Superior temporal gyrus (tissue), 1 donor: ENCODE measurements at regions not wholly inside any gene's neighbourhood (a gene's known extent, or its start where the extent isn't known, plus 50 kb on each side); places are given as distances from the start of the nearest gene placed in this dataset.

Experiments
- DNase-seq: peaks from one replicate; pipeline ENCODE4 v3.0.0-alpha.2; 2016; ENCODE audit errors: extremely low spot score

DNA sequence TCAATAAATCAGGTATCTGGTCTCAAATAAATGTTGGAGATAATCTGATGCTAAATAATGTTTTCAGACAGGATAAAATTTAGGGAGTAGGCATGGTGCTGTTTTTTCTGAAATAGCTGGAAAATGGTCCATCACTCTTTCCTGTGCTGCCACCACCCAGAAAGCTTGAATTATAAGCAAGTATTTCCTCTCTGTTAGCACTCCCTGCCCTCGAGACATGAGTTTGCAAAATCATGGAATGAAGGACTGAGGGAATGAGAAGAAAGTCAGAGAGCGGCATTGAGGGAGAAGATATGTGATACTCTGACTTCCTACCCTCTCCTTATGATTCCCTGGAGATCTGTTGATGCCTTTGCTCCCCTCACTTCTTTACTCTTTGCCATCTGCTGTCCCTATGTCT, 1095.7 kb downstream of the IGSF11 start:
- no peak for DNase-seq

DNA sequence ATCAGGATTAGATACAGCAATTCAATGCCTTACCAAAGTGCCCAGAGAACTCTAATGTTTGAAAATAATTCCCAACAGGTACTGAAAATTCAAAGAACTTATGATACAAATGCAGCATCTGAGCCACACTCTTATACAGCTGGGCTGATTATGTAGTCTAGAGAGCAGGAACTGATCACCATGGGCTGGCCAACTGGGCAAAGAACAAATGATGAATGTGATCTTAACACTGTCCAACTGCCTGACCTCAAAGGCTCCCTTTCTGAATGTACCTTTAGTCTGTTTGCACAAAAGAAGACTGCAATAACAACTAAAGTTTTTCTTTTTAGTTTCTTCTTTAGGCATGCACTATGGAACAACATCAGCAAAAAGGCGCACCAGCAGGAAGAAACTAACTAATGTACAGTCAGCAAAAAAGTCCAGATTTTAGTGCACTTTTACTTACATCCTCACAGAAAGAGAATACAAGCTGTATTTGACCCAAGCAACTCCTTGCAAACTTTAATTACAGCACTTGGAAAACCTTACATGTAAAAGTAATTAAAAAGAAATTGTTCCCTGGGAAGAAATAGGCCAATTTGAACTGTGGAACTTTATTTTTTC, 1095.1 kb downstream of the IGSF11 start:
- DNase-seq: no peak

DNA sequence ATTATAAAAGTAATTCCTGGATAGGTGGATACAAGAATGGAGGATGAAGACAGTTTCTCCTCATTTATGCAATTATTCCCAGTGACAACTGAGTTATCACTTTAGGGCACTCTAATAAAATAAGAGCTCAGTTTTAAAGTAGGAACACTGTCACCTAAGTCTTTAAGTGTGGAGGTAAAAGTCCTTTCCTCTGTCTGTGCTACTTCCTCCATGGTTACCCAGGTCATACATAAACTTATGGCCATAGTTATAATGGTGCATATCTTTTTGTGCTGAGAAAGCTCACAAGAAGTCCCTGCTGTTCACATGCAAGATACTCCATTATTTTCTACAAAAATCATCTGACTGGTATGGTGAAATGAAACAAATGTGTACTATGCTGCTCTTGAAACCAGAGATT, 1093.6 kb downstream of the IGSF11 start:
- no peak for DNase-seq

DNA sequence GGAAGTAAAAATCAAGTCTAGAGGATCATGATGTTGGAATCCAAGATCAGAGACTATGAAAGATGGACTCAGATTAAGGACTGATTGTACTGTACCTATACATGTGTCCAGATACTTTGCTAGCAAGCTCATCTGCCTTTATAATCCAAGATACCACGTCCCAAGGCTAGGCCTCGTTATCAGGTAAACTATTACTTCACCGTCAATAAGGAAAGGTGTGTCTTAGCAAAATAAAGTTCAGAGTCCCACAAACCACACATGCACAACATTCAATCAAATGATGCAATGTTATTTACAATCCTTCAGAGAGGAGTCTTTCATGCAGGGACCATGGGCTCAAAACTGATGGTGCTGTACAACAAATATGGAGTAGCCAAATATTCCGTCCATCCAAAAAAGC, 1092.9 kb downstream of the IGSF11 start:
- no peak for DNase-seq

DNA sequence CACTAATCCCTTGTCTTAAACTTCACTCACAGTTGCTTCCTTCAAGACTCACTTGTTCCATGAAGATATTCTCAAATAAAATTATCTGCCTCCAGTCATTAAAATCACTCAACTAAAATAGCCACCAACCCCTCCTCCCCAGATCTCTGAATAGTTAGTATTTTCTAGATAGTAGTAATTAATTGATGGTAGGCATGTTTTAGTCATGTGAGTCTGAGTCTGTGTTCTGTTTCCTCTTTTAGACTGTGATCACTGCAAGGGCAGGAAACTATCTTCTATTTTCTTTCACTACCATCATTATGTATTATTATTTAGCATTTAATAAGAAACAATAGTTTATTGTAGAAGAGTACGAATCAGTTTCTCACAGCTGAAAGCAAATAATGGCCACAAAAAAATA, 1080.5 kb downstream of the IGSF11 start:
- DNase-seq: no peak

DNA sequence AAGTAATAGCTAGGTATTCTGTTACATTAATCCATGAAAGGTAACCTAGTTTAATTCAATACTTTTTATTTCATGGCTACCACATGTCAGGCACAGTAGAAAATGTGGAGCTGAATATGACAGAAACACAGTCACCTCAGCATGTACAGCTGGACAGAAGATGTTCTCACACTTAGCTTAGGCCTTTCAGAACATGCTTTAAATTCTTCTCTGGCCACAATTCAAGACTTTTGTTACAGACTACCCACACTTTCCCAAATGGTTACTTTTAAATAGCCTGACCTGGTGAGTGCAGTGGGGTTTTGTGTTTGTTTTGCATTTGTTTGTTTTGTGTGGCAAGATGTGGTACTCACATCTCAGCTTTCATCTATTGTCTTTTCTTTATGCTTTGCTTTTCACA, 1079.5 kb downstream of the IGSF11 start:
- DNase-seq: no peak

DNA sequence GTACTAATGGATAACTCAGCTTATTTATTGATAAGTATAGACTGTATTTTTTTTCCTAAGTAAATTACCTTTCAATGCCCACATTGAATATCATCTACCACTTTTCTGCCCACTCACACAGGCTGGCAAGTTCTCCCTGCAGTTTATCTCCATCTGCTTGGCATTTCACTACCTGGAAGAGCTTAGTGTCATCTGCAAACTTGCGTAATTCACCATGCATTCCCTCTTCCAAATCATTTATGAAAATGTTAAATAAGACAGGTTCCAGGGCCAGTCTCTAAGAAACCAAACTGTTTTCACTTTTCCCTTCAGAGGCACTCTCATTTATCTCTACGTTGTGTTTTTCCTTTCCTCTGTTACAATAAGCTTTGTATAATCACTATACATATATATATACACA, 1076.6 kb downstream of the IGSF11 start:
- DNase-seq: no peak

DNA sequence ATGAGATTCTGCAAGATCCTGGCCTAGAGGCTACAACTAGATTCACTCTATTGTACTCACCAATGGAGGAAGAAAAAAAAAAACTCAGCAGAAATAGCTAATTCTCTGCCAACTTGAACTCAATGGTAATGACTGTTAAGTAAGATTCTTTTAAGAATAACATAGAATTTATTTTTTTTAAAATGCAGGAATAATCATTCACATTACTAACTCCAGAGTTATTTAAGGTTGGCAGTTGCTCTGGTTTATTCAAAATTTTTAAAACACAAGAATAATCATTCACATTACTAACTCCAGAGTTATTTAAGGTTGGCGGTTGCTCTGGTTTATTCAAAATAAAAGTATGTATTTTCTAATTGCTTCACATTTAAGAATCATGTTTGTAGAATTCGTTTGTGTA, 1071.9 kb downstream of the IGSF11 start:
- DNase-seq: no peak

DNA sequence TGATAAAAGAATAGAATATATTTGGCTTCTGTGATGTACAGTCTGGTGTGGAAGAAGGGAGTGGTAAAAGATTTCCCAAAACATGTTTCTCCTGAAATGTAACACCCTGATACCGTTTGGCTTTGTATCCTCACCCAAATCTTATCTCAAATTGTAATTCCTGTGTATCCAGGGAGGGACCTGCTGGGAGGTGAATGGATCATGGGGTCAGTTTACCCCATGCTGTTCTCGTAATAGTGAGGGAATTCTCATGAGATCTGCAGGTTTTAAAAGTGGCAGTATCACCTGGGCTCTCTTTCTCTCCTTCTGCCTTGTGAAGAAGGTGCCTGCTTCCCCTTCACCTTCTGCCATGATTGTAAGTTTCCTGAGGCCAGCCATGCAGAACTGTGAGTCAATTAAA, 1070.8 kb downstream of the IGSF11 start:
- DNase-seq: no peak

DNA sequence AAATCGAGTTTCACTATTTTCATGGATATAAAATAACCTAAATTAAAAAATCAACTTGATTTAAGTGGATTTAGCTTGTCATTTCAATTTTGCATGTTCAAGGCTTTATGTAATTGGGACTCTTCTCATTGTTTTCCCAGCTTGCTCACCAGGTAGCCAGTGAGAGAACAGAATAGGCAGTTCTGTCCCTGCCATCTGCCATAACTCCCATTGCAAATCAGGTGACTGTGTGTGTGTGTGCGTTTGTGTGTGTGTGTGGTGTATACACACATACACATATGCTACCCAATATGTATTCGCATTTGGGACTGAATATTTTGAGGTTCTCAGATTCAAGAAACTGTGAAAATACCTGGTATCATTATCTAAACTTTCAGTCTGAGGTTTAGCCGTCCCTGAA, 1069.8 kb downstream of the IGSF11 start:
- DNase-seq: no peak

DNA sequence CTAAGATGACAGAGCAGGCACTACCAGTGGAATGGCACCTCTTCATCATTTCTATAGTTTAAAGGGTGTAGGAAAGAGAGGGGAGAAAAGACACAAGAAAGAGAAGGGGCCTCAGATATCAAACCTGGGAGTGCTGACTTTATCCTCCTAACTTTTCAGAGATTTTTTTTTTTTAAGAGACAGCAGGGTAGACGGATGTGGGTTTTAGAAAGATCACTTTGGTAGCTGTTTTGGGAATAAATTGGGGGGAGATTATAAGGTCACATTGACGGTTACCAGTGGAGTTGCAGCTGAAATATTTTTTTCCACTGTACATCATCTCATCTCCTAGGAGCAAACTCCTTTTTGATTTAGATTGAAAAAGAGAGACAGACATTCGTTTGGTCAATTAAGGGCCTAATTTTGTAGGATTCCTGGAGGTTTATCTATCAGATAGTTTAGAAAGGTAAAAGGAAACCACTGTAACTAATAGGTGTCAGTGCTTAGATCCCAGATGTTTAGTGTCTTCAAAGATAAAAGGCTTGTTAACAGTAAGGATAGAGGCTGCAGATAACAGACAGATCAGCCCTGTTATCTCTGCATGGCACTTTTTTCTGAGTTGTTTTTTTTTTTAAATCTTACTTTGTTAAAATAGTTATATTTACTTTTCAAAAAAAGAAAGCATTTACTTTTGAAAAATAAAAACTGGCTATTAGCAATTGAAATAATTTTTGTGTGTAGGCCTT, 1057.0 kb downstream of the IGSF11 start:
- no peak for DNase-seq

DNA sequence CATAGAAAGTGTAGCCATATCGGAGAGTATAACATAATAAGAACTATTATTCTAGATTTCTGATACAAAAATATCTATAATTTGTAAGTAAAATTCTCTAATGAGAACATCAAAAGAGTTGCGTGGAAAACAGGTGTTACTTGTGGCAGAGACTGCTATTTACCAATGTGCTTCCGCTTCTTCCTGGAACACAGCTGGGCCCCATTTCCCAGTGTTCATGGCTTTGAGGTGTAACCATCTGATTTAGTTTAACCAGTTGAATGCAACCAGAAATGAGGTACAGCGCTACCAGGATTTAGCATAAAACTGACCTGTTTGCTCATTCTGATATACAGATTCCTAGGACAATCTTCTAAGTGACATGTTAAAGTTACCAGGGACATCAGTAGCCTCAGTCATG, 1055.2 kb downstream of the IGSF11 start:
- DNase-seq: no peak

DNA sequence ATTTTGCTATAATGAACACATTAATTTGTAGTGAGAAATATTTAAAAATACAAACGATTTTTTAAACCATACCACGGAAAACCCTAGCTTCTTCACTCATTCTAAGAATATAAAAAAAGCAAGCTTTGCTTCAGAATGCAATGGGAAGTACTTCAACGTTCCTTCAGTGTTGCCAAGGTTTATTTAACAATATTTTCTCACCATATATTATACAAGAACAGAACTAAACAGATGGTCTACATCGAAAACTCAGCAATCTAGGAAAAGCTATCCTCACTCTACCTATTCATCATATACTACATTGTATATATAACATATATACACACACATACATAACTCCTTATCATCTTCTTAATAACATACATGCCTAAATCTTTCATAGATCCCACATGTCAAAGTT, 1047.4 kb downstream of the IGSF11 start:
- DNase-seq: peak; percentile 34

DNA sequence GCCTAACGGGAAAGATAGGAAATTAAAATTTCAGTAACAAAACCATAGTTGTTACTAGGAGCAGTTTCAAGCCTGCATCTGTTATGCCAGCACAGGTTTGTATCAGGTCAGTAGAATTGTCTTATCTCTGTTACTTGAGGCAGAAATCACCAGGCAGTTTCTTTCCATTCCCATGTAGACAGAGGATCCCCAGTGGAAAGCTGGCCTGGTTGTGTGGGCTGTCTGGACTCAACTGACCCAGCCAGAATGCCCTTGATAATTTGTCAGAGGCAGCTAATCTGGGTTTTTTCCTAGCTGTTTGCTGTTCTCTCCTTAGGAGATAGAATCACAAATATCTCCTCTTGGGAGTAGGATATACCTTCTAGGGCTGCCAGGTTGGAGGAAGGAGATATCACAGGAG, 1044.7 kb downstream of the IGSF11 start:
- no peak for DNase-seq

DNA sequence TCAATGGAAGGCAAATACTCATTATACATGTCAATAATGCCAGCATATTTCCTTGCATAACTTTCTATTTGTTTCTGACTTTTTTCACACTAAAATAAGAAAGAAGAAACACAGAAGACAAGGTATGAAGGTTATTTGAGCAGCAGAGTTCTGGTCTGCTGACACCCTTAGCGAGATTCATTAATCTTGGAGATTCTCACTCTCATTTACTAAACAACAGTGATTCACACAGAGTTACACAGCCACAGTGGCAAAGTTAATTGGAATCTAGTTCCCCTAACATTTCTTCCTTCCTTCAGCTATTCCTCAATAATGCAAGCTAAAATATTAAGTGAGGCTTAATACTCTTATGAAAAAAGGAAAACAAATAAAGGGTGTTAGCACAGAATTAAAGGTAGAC, 1044.0 kb downstream of the IGSF11 start:
- DNase-seq: no peak

DNA sequence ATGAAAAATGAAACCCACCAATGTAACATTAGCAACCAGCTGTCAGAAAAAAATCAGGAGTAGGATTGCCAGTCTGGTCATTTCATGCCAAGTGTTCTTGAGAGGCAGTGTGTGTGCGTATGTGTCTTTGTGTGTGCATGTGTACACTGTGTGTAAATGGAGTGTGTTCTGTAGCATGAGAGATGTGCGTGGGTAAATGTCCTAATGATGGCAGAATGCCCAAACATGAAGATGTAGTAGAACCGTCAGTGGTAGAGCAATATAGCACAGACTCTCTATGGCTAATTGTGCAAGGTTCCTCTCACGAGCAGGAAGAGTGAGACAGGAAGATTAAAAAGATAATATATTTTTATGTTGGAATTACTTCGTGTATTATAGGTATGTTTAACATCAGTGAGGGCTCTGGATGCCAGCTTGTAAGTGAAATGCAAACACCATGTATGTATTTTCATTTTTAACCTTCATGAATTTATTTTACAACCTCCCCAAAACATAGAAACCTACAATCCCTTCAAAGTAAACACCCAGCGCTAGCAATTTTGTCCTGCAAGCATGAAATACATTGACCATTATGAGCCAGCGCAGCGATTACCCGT, 1038.7 kb downstream of the IGSF11 start:
- DNase-seq: peak; percentile 44

DNA sequence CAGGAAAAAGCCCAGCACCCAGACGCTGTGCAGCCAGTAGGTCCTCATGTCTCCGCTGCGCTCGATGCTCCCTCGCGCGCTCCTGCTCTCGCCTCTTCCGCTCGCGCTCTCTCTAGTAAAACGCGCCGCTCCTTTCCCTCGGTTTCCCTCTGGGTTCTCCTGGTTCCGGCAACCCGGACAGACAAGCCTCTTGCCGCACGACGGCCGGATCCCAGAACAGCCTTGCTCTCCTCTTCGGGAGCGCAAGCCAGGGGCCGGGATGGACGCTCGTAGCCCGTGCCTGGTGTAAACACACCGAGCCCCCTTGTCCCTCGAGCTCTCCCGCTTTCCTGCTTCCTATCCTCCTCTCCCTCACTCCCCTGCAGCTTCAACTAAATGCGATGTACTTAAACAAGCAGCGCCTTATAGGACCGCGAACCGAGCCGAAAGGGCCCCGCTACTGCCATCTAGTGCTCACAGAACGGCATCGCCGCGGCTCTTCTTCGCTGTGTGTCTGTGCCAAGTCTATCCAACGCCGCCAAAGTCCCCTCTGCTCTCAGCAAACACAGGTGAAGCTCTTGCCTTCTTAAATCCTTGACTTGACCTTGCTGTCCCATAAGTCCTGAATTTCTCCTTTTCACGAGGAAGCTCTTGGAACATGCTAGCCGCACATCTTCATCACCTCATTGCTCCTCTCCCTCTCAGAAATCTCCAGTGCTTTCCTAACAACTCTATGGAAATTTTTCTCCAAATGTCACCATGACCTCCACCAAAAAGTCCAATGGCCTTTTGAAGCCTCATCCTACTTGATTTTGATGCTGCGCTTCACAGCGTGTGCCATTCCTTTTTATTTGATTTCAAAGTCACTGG, 1037.2 kb downstream of the IGSF11 start:
- DNase-seq: peak; percentile 95

DNA sequence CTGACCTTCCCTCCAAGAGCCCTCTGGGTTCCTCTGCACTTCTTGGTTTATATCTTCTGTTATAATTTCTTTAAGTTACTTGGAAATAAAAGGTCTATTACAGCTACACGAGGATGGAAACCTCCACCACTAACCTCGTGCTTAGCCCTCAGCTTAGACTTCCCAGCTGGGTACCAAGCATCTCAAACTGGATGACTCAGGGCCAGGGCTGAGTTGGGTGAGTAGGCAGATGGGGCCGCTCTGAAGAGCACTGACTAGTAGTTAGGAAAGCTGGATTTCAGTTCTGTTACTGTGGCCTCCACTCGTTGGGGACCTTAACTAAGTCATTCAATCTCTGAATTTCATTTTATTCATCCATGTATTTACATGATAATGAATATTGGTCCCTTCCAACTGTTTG, 1036.6 kb downstream of the IGSF11 start:
- DNase-seq: no peak

DNA sequence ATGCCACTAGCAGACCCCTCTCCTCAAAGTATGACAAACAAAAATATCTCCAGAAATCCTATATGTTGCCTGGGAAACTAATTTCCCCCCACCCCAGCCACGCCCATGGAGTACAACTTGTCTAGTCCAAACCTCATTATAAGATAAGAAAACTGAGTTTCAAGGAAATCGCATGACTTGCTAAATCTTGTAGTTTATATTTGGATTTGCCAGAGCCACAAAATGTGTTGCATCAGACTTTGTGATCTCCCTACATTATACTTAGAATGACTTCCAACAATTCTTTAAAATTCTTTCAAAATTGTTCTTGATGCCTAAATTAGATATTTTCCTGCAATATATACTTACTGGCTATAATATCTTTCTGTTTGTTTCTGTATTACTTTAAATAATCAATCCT, 1034.4 kb downstream of the IGSF11 start:
- DNase-seq: no peak

DNA sequence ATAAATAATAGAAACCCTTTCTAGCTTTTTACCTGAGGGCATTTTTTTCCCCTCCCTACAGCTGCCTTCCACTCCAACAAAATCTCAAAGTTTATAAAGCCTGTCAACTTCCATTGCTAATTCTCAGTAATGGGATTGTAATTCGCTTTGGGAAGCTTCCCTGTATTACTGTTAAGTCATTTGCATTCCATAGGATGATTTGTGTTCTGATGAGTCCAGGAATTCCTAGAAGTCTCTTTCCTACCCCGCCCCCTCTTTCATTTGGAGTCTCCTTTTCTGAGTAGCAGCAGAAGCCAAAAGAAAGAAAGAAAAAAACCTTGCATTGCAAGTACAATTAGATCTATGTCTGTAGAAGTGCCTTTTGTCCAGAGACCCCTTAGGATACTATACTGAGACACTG, 1033.3 kb downstream of the IGSF11 start:
- DNase-seq: no peak

DNA sequence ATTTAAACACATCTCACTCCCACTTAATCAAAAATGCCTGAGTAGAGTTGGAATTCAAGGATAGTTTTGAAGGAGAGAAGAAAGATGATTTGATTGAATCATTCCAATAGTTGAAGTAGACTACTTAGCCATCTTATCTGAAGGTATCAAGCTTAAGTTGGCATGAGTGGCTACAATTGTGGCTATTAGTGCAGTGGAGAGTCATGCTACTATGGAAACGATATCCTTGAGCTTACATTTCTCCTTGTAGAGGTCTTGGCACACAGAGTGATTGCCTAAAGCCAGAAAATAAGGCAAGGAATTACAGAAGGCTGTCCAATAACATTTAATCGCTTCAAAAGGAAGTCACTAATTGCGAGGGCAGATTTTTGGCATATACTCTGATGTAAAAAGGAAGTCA, 1022.7 kb downstream of the IGSF11 start:
- DNase-seq: no peak

DNA sequence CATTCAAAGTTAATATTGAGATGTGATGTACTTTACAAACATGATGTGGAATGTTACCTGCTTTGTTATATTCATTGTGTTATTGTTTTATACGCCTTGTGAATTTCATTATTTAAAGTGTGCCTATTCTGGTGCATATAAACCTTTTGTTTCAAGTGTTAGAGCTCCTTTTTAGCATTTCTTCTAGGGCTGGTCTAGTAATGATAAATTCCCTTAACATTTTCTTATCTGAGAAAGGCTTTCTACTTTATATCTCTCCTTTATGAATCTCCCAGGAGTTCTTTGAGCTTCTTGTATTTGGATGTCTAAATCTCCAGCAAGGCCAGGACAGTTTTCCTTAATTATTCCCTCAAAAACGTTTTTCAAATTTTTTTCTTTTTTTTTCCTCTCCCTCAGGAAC, 1005.6 kb downstream of the IGSF11 start:
- no peak for DNase-seq

DNA sequence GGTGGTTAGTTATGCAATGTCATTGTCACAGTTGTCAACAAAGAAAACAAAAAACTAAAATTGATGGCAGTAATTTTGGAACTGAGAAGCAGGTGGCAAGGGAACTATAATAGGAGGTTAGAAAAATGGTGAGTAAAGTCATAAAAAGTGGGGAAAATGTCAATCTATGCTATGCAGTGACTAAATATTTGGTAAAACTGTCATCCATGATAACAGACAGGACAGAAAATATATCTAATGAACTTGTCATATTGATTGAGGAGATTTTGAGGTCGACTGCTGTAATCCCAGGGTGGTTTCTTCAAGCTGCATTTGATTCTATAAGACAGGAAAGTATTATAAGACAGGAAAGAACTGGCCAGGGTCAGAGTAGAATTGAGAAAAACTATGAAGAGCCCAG, 998.4 kb downstream of the IGSF11 start:
- DNase-seq: no peak
